Muscle layer of duodenum (tissue), 2 donors: ENCODE measurements at regions not wholly inside any gene's neighbourhood (a gene's known extent, or its start where the extent isn't known, plus 50 kb on each side); places are given as distances from the start of the nearest gene placed in this dataset.

Experiments
- H3K27ac ChIP-seq: one replicate; pipeline ENCODE4 v1.7.0; 2013; ENCODE audit warnings: mild to moderate bottlenecking, low read length
- H3K27me3 ChIP-seq: one replicate; pipeline ENCODE4 v1.7.0; 2013; ENCODE audit warnings: low read depth, mild to moderate bottlenecking, control low read depth, low read length
- H3K36me3 ChIP-seq, 2 donors: one replicate each; pipeline ENCODE4 v1.7.0; 2013; ENCODE audit warnings: low read length in 2 of 2, control low read depth in 1 of 2, mild to moderate bottlenecking in 1 of 2; ENCODE audit not compliant: insufficient read depth in 2 of 2, control insufficient read depth in 1 of 2
- H3K4me1 ChIP-seq, 2 donors: one replicate each; pipeline ENCODE4 v1.7.0; 2013; ENCODE audit warnings: low read length in 2 of 2, mild to moderate bottlenecking in 2 of 2, control low read depth in 1 of 2, moderate library complexity in 1 of 2; ENCODE audit not compliant: insufficient read depth in 2 of 2, control insufficient read depth in 1 of 2
- H3K4me3 ChIP-seq, 2 donors: one replicate each; pipeline ENCODE4 v1.7.0; 2013; ENCODE audit warnings: low read length in 2 of 2, low read depth in 1 of 2, mild to moderate bottlenecking in 1 of 2
- H3K9me3 ChIP-seq, 2 donors: one replicate each; pipeline ENCODE4 v1.7.0; 2013; ENCODE audit warnings: low read length in 2 of 2, control low read depth in 1 of 2, mild to moderate bottlenecking in 1 of 2; ENCODE audit not compliant: control insufficient read depth in 1 of 2
- donor health status: healthy.

DNA sequence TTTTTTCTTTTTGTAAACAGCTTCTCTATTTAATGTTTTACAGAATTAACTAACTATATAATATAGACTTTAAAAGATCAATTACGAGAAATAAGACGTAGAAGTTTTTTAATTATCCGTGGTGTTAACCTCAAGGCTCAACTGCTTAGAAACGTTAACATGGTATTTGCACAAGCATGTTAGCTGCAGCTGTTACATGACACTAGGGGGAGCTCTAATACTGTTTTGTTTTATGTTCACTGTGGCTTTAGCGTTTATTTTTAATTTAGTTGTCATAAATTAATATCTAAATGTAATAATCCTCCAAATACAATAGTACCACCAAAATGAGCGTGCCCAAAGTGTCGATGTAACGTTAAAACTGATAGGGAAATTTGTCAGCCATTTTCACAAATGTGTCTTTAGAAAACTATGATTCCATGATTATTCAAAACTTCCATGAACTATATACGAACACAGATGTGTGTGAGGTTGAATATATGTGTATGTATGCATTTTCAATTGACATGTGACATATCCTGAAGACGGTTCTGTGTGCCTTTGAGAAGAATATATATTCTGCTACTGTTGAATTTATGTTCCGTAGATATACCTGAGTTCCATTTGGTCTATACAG is 828.8 kb upstream of the MBL2 start:
- H3K4me1 ChIP-seq = no peaks in the 10 kb centered on the region
- no peaks in the 10 kb centered on the region for H3K36me3 ChIP-seq
- no peak overlapping the region for H3K4me3 ChIP-seq
- H3K9me3 ChIP-seq = no peaks in the 10 kb centered on the region
- no peak overlapping the region for H3K27ac ChIP-seq
- no peaks in the 10 kb centered on the region for H3K27me3 ChIP-seq

DNA sequence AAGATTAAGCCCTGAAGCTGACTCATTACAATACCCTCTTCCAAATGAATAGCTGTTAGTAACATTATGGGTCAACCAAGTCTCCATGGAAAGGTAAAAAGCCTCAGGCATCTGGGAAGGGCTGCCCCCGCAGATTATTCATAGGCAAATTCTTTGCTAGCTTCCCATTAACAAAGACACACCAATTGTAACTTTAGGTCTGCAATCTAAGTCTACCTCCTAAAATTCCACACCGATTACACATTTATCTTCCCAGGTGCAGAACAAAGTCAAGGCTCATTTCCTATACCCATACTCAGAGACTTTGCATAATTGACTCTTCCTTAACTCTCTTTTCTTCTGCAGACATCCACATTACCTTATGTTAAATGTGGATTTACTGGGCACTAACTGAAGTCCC is 826.3 kb upstream of the MBL2 start:
- Histone ChIP-seq H3K4me1 (no peaks in the 10 kb centered on the region), H3K27ac (no peak overlapping the region), H3K9me3 (no peaks in the 10 kb centered on the region), H3K27me3 (no peaks in the 10 kb centered on the region), H3K4me3 (no peak overlapping the region), H3K36me3 (no peaks in the 10 kb centered on the region)

DNA sequence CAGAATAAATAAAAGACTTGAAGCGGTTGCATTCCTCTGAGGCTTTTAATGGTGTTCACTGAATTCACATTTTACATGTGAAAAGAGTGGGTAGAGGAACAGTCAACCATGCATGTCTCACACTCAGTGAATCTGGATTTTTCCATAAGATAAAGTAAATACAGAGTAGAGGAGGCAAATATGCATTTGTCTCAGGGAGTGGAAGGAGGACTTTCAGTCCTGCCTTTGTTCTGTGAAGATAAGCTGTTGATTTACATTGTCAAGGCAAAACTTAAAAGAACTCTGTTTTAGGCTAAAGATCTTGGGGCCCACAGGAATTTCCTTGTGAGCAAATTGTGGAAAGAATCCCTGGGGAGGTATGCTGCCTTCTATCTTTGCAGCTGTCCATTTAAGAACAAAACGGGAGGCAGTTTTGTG is 825.3 kb upstream of the MBL2 start:
- Histone ChIP-seq H3K27ac (no peak overlapping the region), H3K27me3 (no peaks in the 10 kb centered on the region), H3K9me3 (no peaks in the 10 kb centered on the region), H3K4me3 (no peak overlapping the region), H3K36me3 (no peaks in the 10 kb centered on the region), H3K4me1 (no peaks in the 10 kb centered on the region)

DNA sequence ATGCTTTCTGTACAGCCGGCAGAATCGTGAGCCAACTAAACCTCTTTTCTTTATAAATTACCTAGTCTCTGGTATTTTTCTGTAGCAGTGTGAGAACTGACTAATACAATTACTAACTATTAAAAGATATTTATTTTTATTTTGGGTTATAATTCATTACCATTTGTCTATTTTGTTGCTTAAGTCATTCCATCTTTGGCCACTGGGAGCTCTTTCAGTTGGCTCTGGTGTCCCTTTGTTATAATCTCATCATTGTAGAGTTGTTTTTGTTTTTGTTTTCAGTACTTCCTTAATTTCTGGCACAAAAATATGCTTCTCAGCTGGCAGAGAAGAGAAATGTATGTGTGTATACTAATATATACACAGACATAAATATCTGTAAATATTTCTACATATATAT is 807.9 kb upstream of the MBL2 start:
- Histone ChIP-seq H3K9me3 (no peaks in the 10 kb centered on the region), H3K36me3 (no peaks in the 10 kb centered on the region), H3K4me1 (no peaks in the 10 kb centered on the region), H3K4me3 (no peak overlapping the region), H3K27me3 (no peaks in the 10 kb centered on the region), H3K27ac (no peak overlapping the region)

DNA sequence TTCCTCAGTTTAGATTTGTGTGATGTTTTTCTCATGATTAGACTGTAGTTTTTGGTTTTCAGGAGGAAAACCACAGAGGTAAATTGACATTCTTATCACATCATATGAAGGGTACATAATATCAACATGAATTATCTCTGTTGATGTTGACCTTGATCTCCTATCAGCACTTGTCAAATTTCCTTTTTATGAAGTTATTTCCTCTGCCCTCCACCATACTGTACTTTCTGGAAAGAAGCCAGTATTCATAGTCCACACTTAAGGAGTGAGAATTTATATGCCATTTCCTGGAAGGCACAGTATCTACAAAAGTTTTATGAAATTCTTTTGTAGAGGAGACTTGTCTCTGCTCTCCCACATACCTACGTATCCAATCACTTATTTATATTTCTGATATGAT is 807.2 kb upstream of the MBL2 start:
- H3K27ac ChIP-seq = no peak overlapping the region
- no peaks in the 10 kb centered on the region for H3K9me3 ChIP-seq
- no peaks in the 10 kb centered on the region for H3K27me3 ChIP-seq
- H3K4me3 ChIP-seq = no peak overlapping the region
- H3K36me3 ChIP-seq = no peaks in the 10 kb centered on the region
- H3K4me1 ChIP-seq = no peaks in the 10 kb centered on the region

DNA sequence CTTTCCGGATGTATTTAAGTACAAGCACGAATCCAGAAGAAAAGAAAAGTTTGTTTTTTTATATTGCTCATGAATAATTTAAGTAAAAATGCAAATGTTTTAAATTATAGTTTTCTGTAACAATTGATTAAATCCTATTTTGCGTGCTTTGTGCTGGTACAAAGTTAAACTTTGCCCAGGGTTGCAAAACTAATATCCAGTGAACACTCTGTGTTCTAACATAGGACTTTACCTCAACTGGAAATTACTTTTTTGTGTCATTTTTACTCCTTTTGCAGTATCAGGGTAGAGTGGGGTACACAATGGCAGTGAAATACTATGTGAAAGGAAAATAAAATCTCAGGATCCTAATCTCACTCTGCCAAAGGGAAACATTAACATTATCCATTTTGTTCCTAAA is 801.4 kb upstream of the MBL2 start:
- Histone ChIP-seq H3K27ac (no peak overlapping the region), H3K4me3 (no peak overlapping the region), H3K4me1 (no peaks in the 10 kb centered on the region), H3K9me3 (no peaks in the 10 kb centered on the region), H3K36me3 (no peaks in the 10 kb centered on the region), H3K27me3 (no peaks in the 10 kb centered on the region)

DNA sequence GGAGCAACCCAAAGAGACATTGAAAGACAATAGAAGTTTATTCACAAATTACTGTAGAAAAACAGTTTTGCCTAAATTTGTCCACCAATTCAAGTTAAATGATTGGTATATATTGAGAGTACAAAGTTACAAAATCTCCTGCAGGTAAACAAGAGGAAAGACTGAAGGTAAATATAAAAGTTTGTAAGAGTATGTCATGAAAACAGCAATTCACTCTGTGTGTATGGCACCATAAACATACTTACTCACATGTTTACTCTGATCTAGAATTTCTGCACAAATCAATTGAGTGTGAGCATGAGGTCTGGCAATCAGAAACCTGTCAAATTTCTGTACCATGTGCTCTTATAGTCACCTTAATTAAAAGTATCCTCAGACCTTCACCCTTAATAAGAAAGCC is 800.9 kb upstream of the MBL2 start:
- H3K36me3 ChIP-seq = no peaks in the 10 kb centered on the region
- no peaks in the 10 kb centered on the region for H3K9me3 ChIP-seq
- H3K27me3 ChIP-seq = no peaks in the 10 kb centered on the region
- H3K4me1 ChIP-seq = no peaks in the 10 kb centered on the region
- no peak overlapping the region for H3K27ac ChIP-seq
- H3K4me3 ChIP-seq = no peak overlapping the region

DNA sequence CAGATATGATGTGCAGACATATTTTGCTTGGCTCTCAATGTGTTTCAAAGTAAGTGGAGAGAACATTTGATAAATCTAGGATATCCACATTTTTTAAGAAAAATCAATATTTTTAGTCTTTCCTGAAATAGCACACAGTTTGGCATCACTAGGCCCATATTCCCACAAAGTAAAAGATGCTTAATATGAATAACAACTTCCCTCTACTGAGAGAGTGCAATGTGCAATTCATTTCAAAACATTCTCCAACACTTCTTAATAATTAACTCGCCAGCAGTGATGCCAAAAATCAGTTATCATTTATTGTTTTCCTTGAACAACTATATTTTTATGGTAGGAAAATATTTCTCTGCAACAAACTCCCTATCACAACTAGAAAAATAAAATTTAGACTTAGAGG is 800.2 kb upstream of the MBL2 start:
- no peak overlapping the region for H3K27ac ChIP-seq
- no peaks in the 10 kb centered on the region for H3K9me3 ChIP-seq
- no peaks in the 10 kb centered on the region for H3K36me3 ChIP-seq
- no peaks in the 10 kb centered on the region for H3K27me3 ChIP-seq
- no peak overlapping the region for H3K4me3 ChIP-seq
- H3K4me1 ChIP-seq = no peaks in the 10 kb centered on the region

DNA sequence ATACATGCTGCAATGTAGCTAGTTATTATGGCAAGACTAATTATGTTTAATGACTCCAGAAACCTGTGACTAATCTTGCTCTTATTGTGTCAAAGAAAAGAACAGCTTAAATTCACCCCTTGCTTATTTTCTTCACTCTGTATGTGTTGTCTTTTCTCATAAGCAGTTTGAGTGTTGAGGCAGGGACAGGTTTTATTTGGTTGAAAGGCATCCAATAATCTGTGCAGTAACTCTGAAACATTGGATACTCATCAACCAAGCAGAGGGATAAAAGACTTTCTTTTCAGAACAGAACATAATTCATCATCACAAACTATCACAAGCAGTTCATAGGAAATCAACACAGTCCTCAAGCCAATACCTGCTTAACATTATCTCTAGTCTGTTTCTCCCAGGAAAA is 797.6 kb upstream of the MBL2 start:
- no peaks in the 10 kb centered on the region for H3K36me3 ChIP-seq

DNA sequence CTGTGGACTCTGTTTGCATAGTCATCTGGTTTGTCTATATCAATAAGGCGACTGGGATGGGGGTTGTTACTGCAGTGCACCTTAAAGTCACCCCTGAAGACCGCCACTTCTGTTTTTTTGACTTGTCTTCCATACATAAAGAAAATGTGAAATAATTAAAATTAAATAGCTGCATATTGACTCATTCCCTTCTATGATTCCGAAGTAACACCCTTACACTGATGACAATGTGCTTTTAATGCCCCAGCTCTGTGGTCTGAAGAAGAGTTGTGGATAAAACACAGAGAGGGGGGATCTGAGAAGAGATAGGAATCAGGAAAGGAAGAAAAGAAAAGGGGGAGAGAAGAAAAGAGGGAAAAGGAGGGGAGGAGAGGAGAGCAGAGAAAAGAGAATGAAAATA is 796.9 kb upstream of the MBL2 start:
- H3K27ac ChIP-seq = no peak overlapping the region
- H3K27me3 ChIP-seq = no peaks in the 10 kb centered on the region
- no peaks in the 10 kb centered on the region for H3K4me1 ChIP-seq
- H3K9me3 ChIP-seq = no peaks in the 10 kb centered on the region
- H3K36me3 ChIP-seq = no peaks in the 10 kb centered on the region
- H3K4me3 ChIP-seq = no peak overlapping the region

More for the DNA sequence above, 797.6 kb upstream of the MBL2 start:
- H3K27me3 ChIP-seq = no peaks in the 10 kb centered on the region
- no peaks in the 10 kb centered on the region for H3K9me3 ChIP-seq
- no peaks in the 10 kb centered on the region for H3K4me1 ChIP-seq
- H3K27ac ChIP-seq = no peak overlapping the region
- no peak overlapping the region for H3K4me3 ChIP-seq

DNA sequence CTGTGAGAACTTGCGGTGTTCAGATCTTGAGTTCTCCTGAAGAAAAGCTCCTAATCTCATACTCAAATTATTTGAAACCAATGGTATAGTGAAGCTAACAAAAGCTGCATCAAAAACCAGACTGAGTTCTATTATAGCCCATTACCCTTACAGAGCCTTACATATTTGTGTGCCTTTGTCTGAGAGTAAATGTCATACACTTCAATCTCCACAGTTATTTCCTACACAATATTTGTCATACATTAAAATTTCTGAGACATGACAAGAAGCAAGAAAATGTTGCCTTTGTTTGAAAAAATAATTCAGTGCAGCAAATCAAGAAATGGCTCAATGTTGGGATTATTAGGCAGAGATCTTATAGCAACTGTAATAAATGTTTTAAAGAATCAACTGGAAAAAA is 776.1 kb upstream of the MBL2 start:
- no peak overlapping the region for H3K4me3 ChIP-seq
- H3K27me3 ChIP-seq = no peaks in the 10 kb centered on the region
- no peaks in the 10 kb centered on the region for H3K36me3 ChIP-seq
- no peaks in the 10 kb centered on the region for H3K9me3 ChIP-seq
- H3K27ac ChIP-seq = no peak overlapping the region
- H3K4me1 ChIP-seq = no peaks in the 10 kb centered on the region

DNA sequence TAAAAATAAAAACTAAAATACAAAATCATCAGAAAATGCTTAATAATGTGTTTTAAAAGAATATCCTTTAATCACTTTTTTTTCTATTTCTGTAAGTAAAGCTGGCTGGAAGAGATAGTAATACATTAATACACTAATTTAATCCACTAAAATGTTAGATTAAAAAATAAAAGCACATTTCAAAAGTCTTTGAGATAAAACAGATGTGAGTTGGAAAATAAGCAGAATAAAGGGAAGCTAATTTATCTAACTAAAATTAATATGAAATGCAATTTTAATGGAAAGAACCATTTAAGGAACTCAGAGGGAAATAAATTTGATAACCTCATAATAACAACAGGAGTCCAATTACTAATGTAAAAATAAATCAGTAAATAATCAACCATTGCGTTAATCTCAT is 774.8 kb upstream of the MBL2 start:
- H3K27me3 ChIP-seq = no peaks in the 10 kb centered on the region
- no peak overlapping the region for H3K4me3 ChIP-seq
- no peaks in the 10 kb centered on the region for H3K9me3 ChIP-seq
- no peaks in the 10 kb centered on the region for H3K4me1 ChIP-seq
- no peaks in the 10 kb centered on the region for H3K36me3 ChIP-seq
- H3K27ac ChIP-seq = no peak overlapping the region
